SK-N-SH (cell line): ENCODE measurements at regions not wholly inside any gene's neighbourhood (a gene's known extent, or its start where the extent isn't known, plus 50 kb on each side); places are given as distances from the start of the nearest gene placed in this dataset.

Experiments
- CTCF ChIA-PET: fragments of 300-600, 350-600 bp; formaldehyde crosslinking; extraction: SDS; loops from one replicate; lab custom pipeline; 2021; lab: Yijun Ruan, JAX
- POLR2A ChIA-PET: fragments of 350-600 bp; sonication (Branson Sonifier 250); formaldehyde crosslinking; extraction: SDS; loops from one replicate; lab custom pipeline; 2020; ENCODE audit warnings: antibody characterized with exemption, inconsistent platforms; lab: Yijun Ruan, JAX
- DNase-seq: peaks from one replicate; pipeline ENCODE4 v3.0.0; 2012
- H2AFZ ChIP-seq: fragments of 200-600 bp; sonication (generic); 2 replicates; pipeline ENCODE4 v1.8.1; 2016; ENCODE audit warnings: antibody characterized with exemption, mild to moderate bottlenecking, low read depth
- H3F3A ChIP-seq: fragments of 200-600 bp; sonication (generic); replicated peaks from 2 replicates; pipeline ENCODE3; 2016; ENCODE audit warnings: antibody characterized with exemption, mild to moderate bottlenecking; ENCODE audit not compliant: insufficient read depth
- H3K27ac ChIP-seq, 2 experiments: fragments of 200-500 bp in 1 of 2; fragments of 200-600 bp in 1 of 2; sonication (Bioruptor generic) in 1 of 2; sonication (generic), shearing (Covaris generic) in 1 of 2; 2 replicates each; pipeline versions ENCODE4 v1.5.1 to v1.6.1; 2014 to 2016; ENCODE audit warnings: low read depth in 2 of 2, inconsistent platforms in 1 of 2, low read length in 1 of 2, mild to moderate bottlenecking in 1 of 2, mixed read lengths in 1 of 2
- H3K27me3 ChIP-seq: fragments of 200-600 bp; sonication (generic), shearing (Covaris generic); 2 replicates; pipeline ENCODE4 v1.6.1; 2016; ENCODE audit warnings: mixed run types; ENCODE audit not compliant: insufficient read depth
- H3K36me3 ChIP-seq, 2 experiments: fragments of 200-500 bp in 1 of 2; fragments of 200-600 bp in 1 of 2; sonication (Bioruptor generic) in 1 of 2; sonication (generic) in 1 of 2; replicated peaks in 1 of 2; 2 replicates each; pipeline versions ENCODE3 to v1.5.1; 2014 to 2016; ENCODE audit warnings: low read length in 1 of 2, mild to moderate bottlenecking in 1 of 2; ENCODE audit not compliant: insufficient read depth in 2 of 2, control insufficient read depth in 1 of 2
- H3K4me1 ChIP-seq, 2 experiments: fragments of 200-500 bp in 1 of 2; fragments of 200-600 bp in 1 of 2; sonication (Bioruptor generic) in 1 of 2; sonication (generic), shearing (Covaris generic) in 1 of 2; 2 replicates each; pipeline versions ENCODE4 v1.5.1 to v1.6.1; 2014 to 2016; ENCODE audit warnings: low read depth in 1 of 2, low read length in 1 of 2, mixed run types in 1 of 2; ENCODE audit not compliant: insufficient read depth in 2 of 2, control insufficient read depth in 1 of 2
- H3K4me2 ChIP-seq: fragments of 200-600 bp; sonication (generic), shearing (Covaris generic); 2 replicates; pipeline ENCODE4 v1.6.1; 2017; ENCODE audit warnings: mixed run types
- H3K4me3 ChIP-seq, 2 experiments: fragments of 200-500 bp in 1 of 2; fragments of 200-600 bp in 1 of 2; sonication (Bioruptor generic) in 1 of 2; sonication (generic), shearing (Covaris generic) in 1 of 2; 2 replicates each; pipeline versions ENCODE4 v1.5.1 to v1.8.1; 2014 to 2016; ENCODE audit warnings: low read depth in 2 of 2, inconsistent platforms in 1 of 2, low read length in 1 of 2, mild to moderate bottlenecking in 1 of 2, mixed read lengths in 1 of 2, moderate library complexity in 1 of 2
- H3K79me2 ChIP-seq: fragments of 200-600 bp; sonication (generic); 2 replicates; pipeline ENCODE4 v1.8.1; 2017; ENCODE audit warnings: mild to moderate bottlenecking; ENCODE audit not compliant: insufficient read depth
- H3K9ac ChIP-seq: fragments of 200-600 bp; sonication (generic); 2 replicates; pipeline ENCODE4 v1.6.1; 2017; ENCODE audit warnings: mixed run types
- H3K9me2 ChIP-seq: fragments of 200-600 bp; sonication (generic); 2 replicates; pipeline ENCODE4 v1.6.1; 2017; ENCODE audit warnings: mixed run types
- H3K9me3 ChIP-seq: fragments of 200-600 bp; sonication (generic); 2 replicates; pipeline ENCODE4 v1.6.1; 2017; ENCODE audit warnings: mixed run types, mild to moderate bottlenecking, moderate library complexity
- H4K20me1 ChIP-seq: fragments of 200-600 bp; sonication (generic); 2 replicates; pipeline ENCODE4 v1.6.1; 2017; ENCODE audit warnings: mild to moderate bottlenecking, mixed run types; ENCODE audit not compliant: insufficient read depth
- CHD2 ChIP-seq: fragments of 150-350 bp; IDR thresholded peaks from 2 replicates; pipeline ENCODE4 v1.6.1; 2018; ENCODE audit warnings: low read length; ENCODE audit not compliant: partially characterized antibody
- EP300 ChIP-seq, 2 experiments: IDR thresholded peaks; 2 replicates each; pipeline versions ENCODE4 v1.4.0 to v1.6.1; 2012; ENCODE audit warnings: borderline replicate concordance in 1 of 2, low read depth in 1 of 2, low read length in 1 of 2
- FOSL2 ChIP-seq: IDR thresholded peaks from 2 replicates; pipeline ENCODE4 v1.4.0; 2012; ENCODE audit warnings: low read depth, mild to moderate bottlenecking, moderate library complexity, borderline replicate concordance
- FOXJ3 ChIP-seq: sonication (generic); formaldehyde crosslinking; IDR thresholded peaks from 2 replicates; pipeline ENCODE4 v1.5.1; 2020; ENCODE audit warnings: mild to moderate bottlenecking, missing genetic modification reagents
- FOXM1 ChIP-seq: IDR thresholded peaks from 2 replicates; pipeline ENCODE4 v1.4.0; 2012; ENCODE audit warnings: low read depth, mild to moderate bottlenecking
- GATA2 ChIP-seq: sonication (generic); formaldehyde crosslinking; IDR thresholded peaks from 2 replicates; pipeline ENCODE4 v1.5.0; 2020; ENCODE audit warnings: mild to moderate bottlenecking, missing genetic modification reagents
- MAX ChIP-seq: IDR thresholded peaks from 2 replicates; pipeline ENCODE4 v1.4.0; 2012; ENCODE audit warnings: low read depth
- MXI1 ChIP-seq: IDR thresholded peaks from 2 replicates; pipeline ENCODE4 v1.6.1; 2012; ENCODE audit warnings: mild to moderate bottlenecking, low read depth, low read length, improper control_type of control experiment
- NFIC ChIP-seq: IDR thresholded peaks from 2 replicates; pipeline ENCODE4 v1.4.0; 2012; ENCODE audit warnings: borderline replicate concordance
- NRF1 ChIP-seq: IDR thresholded peaks from 2 replicates; pipeline ENCODE4 v1.6.1; 2012; ENCODE audit warnings: low read depth, mild to moderate bottlenecking, low read length
- RCOR1 ChIP-seq: fragments of 150-350 bp; IDR thresholded peaks from 2 replicates; pipeline ENCODE4 v1.6.1; 2017; ENCODE audit warnings: antibody characterized with exemption, low read length
- RFX5 ChIP-seq: IDR thresholded peaks from 2 replicates; pipeline ENCODE4 v1.6.1; 2012; ENCODE audit warnings: mild to moderate bottlenecking, improper control_type of control experiment, low read length
- RXRA ChIP-seq: IDR thresholded peaks from 2 replicates; pipeline ENCODE4 v1.4.0; 2012; ENCODE audit warnings: low read depth, mild to moderate bottlenecking, borderline replicate concordance
- TAF1 ChIP-seq: IDR thresholded peaks from 2 replicates; pipeline ENCODE4 v1.6.1; 2012; ENCODE audit warnings: low read depth, mild to moderate bottlenecking, low read length, moderate library complexity, borderline replicate concordance
- TCF12 ChIP-seq: IDR thresholded peaks from 2 replicates; pipeline ENCODE4 v1.4.0; 2012
- TEAD4 ChIP-seq: IDR thresholded peaks from 2 replicates; pipeline ENCODE4 v1.4.0; 2012; ENCODE audit warnings: mild to moderate bottlenecking, borderline replicate concordance; ENCODE audit not compliant: insufficient read depth
- WGBS: methylation state at CpG from one replicate; pipeline ENCODE4 v1.1.6; 2017; ENCODE audit warnings: low lambda C conversion rate; 5-methylcytosine and 5-hydroxymethylcytosine counted together

DNA sequence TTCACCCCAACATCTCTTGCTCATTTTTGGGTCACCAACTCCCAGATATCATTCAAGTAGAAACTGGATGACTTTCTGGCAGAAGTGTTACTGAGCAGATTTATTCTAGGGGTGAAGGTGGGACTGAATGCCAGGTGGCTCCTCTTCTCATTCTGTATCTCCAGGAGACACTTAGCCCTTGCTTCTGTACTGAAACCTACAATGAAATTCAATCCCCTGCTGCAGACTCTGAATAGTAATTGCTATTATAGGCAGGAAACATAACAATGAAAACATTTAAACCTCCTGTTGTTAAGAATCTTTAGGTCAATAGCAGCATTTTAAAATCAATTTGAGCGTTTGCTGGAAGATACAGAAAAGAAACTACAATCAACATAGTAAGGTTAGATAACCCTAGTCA lies 879.4 kb upstream of the TENM4 start:
- 15% methylated on average over 1 of the region's 1 CpG for WGBS
- no peaks in the 10 kb centered on the region for H3K9me3 ChIP-seq
- H4K20me1 ChIP-seq = no peaks in the 10 kb centered on the region
- H3K4me1 ChIP-seq = no peaks in the 10 kb centered on the region
- TF ChIP-seq FOXJ3 (CRISPR knock-in tag) (no peak), RFX5 (no peak), MAX (no peak), TEAD4 (no peak), MXI1 (no peak), RCOR1 (no peak), EP300 (IDR thresholded peaks at IDR 0.05; ENCODE audit: borderline replicate concordance in 1 of 2, low read depth in 1 of 2, low read length in 1 of 2) (no peak), FOXM1 (no peak), NRF1 (no peak), TAF1 (no peak), NFIC (no peak), RXRA (no peak), GATA2 (CRISPR knock-in tag) (no peak), FOSL2 (no peak), TCF12 (no peak)
- no peak overlapping the region for H3K4me2 ChIP-seq
- H3K27ac ChIP-seq = no peak overlapping the region
- ChIA-PET CTCF (interaction anchor here (1.8 kb wide), 1 partner anchor 19 kb away, joined by 6 read pairs; no protein-coding TSS in a partner anchor), POLR2A (no interaction called here)
- no peaks in the 10 kb centered on the region for H3K27me3 ChIP-seq
- H3K9ac ChIP-seq = no peak overlapping the region
- no peak overlapping the region for H2AFZ ChIP-seq
- H3K36me3 ChIP-seq = no peaks in the 10 kb centered on the region
- H3F3A ChIP-seq = no peaks in the 10 kb centered on the region
- no peak for DNase-seq
- H3K79me2 ChIP-seq = no peaks in the 10 kb centered on the region
- no peaks in the 10 kb centered on the region for H3K9me2 ChIP-seq
- no peak overlapping the region for H3K4me3 ChIP-seq

- no peaks in the 10 kb centered on the region for H3K36me3 ChIP-seq
- 23% methylated on average over 1 of the region's 1 CpG for WGBS
- POLR2A ChIA-PET = no interaction called here
- no peak for DNase-seq
- H3K4me2 ChIP-seq = no peak overlapping the region
- no peak overlapping the region for H3K4me3 ChIP-seq
- H3K4me1 ChIP-seq = no peaks in the 10 kb centered on the region
- H4K20me1 ChIP-seq = no peaks in the 10 kb centered on the region
- no peak overlapping the region for H3K27ac ChIP-seq
- no peak overlapping the region for H3K9ac ChIP-seq
- no peak overlapping the region for H2AFZ ChIP-seq
- TF ChIP-seq MXI1 (no peak), CHD2 (no peak)
- TF ChIP-seq, all 33 proteins: peak for 0
- Histone ChIP-seq H3K79me2 (no peaks in the 10 kb centered on the region), H3K9me2 (no peaks in the 10 kb centered on the region), H3F3A (no peaks in the 10 kb centered on the region), H3K27me3 (no peaks in the 10 kb centered on the region), H3K9me3 (no peaks in the 10 kb centered on the region)
- CTCF ChIA-PET = interaction anchor here (1.7 kb wide), 1 partner anchor 8 kb away, joined by 4 read pairs; no protein-coding TSS in a partner anchor
Observed at GRCh38 chr11:80317612-80318011, 876.8 kb upstream of the TENM4 start.
